ENCODE measurements at regions not wholly inside any gene's neighbourhood (a gene's known extent, or its start where the extent isn't known, plus 50 kb on each side); places are given as distances from the start of the nearest gene placed in this dataset.
"Not testable (repeated sequence)": the region's sequence is repeated elsewhere in the genome, so short reads cannot be mapped to it uniquely, and the experiment has no call there.

DNA sequence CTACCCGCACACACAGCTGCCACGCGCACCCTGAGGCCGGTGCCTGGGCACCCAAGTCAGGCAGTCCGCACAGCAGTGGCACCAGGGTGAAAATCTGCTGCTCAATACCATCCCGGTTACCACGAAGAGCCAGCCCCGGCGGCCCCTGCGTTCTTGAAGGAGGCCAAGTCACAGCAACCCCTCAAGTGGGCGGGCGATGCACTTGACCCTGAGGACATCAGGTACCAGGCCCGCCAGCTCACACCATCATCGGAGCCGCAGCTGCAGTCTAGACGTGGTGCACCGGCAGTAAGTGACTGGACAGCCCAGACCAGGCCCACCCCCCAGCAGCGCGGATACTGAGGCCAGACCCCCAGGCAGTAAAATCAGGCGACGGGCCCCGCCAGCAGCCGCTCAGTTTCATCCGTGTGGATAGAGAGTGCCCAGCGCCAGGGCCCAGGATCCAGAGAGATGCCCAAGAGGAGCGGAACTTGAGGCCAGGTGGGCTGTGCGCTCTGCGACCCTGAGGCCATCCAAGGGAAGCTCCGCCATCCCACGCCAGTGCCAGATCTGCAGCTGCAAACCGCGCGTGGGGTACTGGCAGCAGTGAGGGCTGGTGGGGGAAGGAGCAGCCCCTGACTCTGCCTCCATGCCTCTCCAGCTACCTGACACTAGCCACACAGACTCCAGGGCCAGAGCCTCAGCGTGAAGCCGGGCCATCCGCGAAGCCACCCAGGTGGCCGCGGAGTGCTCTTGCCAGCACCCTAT, 1214.2 kb downstream of the FOXD4L5 start:
- H3K4me3 Mint-ChIP-seq; CTCF ChIA-PET; POLR2A ChIA-PET; H3K27me3 Mint-ChIP-seq (ENCODE audit: low read depth); DNase-seq (ENCODE audit: low spot score); ATAC-seq; H3K4me1 Mint-ChIP-seq; H3K27ac Mint-ChIP-seq: not testable (repeated sequence)
- Mint-ChIP-seq H3K36me3 (peaks cover 21% of the 10 kb centered on the region), H3K9me3 (peaks cover 12% of the 10 kb centered on the region)

DNA sequence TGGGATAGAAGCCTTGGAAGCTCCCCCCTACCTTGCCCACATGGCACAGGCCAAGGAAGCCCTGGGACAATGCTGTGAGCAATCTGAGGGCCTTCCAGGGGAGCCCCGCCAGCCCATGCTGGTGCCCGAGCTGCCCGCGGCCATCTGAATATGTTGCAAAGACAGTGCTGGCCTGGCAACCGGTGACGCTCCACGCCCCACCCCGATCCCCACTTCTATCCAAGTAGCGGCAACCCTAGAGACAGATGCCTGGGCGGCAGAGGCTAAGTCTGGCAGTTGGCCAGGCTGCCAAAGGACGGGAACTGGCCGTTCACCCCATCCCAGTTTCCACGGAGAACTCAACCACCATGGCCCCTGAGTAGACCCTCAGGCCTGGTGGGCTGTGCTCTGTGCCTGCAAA, 1214.9 kb downstream of the FOXD4L5 start:
- CTCF ChIA-PET; POLR2A ChIA-PET; H3K4me3 Mint-ChIP-seq; H3K27ac Mint-ChIP-seq; DNase-seq (ENCODE audit: low spot score); H3K4me1 Mint-ChIP-seq; H3K27me3 Mint-ChIP-seq (ENCODE audit: low read depth); ATAC-seq: not testable (repeated sequence)
- H3K36me3 Mint-ChIP-seq = peaks cover 28% of the 10 kb centered on the region
- peaks cover 20% of the 10 kb centered on the region for H3K9me3 Mint-ChIP-seq

DNA sequence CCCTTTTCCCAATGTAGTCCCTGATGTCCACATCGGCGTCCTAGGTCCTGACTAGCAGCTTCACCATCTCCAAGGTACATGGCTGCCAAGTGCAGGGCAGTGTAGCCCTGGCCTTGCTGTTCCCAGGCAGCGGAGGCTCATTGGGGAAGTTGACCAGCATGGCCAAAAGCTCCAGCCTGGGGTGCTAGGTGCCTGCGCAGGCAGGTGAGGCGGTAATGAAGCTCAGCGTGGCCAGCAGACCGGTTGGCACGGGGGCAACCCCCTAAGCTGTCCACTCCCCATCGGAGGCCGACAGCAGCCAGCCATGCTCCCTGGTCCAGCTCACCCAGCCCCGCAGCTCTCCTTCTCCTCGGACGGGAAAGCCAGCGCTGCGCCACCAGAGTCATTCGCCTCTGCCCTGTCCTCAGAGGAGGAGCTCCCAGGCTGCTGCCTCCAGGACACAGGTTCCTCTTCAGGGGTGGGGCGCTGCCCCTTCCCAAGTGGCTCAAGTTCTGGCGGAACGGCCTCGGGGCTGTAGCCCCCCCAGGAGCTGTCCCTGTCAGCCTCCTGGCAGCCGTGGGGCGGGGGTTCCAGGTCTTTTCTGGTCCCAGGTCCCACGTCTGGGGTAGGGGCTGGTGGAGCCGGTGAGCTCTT, 1218.2 kb downstream of the FOXD4L5 start:
- ATAC-seq (no peak), DNase-seq (ENCODE audit: low spot score) (no peak)
- TF ChIP-seq NR2C2 (CRISPR knock-in tag; IDR thresholded peaks at IDR 0.05) (no peak), STAT6 (CRISPR knock-in tag; conservative IDR thresholded peaks at IDR 0.05; ENCODE audit: low read depth) (no peak), ZNF121 (CRISPR knock-in tag; IDR thresholded peaks at IDR 0.05) (no peak), ZNF512 (CRISPR knock-in tag; IDR thresholded peaks at IDR 0.05; ENCODE audit: borderline replicate concordance) (no peak), ZNF671 (CRISPR knock-in tag; IDR thresholded peaks at IDR 0.05) (no peak), ZNF263 (CRISPR knock-in tag; IDR thresholded peaks at IDR 0.05; ENCODE audit: low read depth) (no peak), ZBTB43 (CRISPR knock-in tag; IDR thresholded peaks at IDR 0.05) (no peak), GTF2I (CRISPR knock-in tag; conservative IDR thresholded peaks at IDR 0.05) (no peak), NR1H2 (CRISPR knock-in tag; IDR thresholded peaks at IDR 0.05) (no peak), ETV6 (CRISPR knock-in tag; IDR thresholded peaks at IDR 0.05) (no peak), OVOL2 (CRISPR knock-in tag; IDR thresholded peaks at IDR 0.05; ENCODE audit: borderline replicate concordance) (no peak), TCF7 (CRISPR knock-in tag; IDR thresholded peaks at IDR 0.05; ENCODE audit: low read depth) (no peak), ATF3 (CRISPR knock-in tag; conservative IDR thresholded peaks at IDR 0.05) (no peak), GABPB1 (CRISPR knock-in tag; IDR thresholded peaks at IDR 0.05) (no peak), ZNF416 (CRISPR knock-in tag; IDR thresholded peaks at IDR 0.05) (no peak), HMGA2 (CRISPR knock-in tag; IDR thresholded peaks at IDR 0.05) (no peak), JUN (CRISPR knock-in tag; IDR thresholded peaks at IDR 0.05) (no peak), TP53 (CRISPR knock-in tag; IDR thresholded peaks at IDR 0.05) (no peak)
- TF ChIP-seq, protein P1, sequence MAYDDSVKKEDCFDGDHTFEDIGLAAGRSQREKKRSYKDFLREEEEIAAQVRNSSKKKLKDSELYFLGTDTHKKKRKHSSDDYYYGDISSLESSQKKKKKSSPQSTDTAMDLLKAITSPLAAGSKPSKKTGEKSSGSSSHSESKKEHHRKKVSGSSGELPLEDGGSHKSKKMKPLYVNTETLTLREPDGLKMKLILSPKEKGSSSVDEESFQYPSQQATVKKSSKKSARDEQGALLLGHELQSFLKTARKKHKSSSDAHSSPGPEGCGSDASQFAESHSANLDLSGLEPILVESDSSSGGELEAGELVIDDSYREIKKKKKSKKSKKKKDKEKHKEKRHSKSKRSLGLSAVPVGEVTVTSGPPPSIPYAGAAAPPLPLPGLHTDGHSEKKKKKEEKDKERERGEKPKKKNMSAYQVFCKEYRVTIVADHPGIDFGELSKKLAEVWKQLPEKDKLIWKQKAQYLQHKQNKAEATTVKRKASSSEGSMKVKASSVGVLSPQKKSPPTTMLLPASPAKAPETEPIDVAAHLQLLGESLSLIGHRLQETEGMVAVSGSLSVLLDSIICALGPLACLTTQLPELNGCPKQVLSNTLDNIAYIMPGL (CRISPR knock-in tag; IDR thresholded peaks at IDR 0.05) = no peak
- TF ChIP-seq, protein P2, sequence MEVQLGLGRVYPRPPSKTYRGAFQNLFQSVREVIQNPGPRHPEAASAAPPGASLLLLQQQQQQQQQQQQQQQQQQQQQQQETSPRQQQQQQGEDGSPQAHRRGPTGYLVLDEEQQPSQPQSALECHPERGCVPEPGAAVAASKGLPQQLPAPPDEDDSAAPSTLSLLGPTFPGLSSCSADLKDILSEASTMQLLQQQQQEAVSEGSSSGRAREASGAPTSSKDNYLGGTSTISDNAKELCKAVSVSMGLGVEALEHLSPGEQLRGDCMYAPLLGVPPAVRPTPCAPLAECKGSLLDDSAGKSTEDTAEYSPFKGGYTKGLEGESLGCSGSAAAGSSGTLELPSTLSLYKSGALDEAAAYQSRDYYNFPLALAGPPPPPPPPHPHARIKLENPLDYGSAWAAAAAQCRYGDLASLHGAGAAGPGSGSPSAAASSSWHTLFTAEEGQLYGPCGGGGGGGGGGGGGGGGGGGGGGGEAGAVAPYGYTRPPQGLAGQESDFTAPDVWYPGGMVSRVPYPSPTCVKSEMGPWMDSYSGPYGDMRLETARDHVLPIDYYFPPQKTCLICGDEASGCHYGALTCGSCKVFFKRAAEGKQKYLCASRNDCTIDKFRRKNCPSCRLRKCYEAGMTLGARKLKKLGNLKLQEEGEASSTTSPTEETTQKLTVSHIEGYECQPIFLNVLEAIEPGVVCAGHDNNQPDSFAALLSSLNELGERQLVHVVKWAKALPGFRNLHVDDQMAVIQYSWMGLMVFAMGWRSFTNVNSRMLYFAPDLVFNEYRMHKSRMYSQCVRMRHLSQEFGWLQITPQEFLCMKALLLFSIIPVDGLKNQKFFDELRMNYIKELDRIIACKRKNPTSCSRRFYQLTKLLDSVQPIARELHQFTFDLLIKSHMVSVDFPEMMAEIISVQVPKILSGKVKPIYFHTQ (CRISPR knock-in tag; IDR thresholded peaks at IDR 0.05) = no peak
- POLR2A ChIA-PET = no interaction called here
- Mint-ChIP-seq H3K9me3 (peaks cover 30% of the 10 kb centered on the region), H3K4me1 (no peaks in the 10 kb centered on the region), H3K4me3 (no peak overlapping the region), H3K27ac (no peak overlapping the region), H3K27me3 (ENCODE audit: low read depth) (no peaks in the 10 kb centered on the region; the same call in none of the 2 replicates), H3K36me3 (peaks cover 39% of the 10 kb centered on the region)
- CTCF ChIA-PET = no interaction called here

Data from WTC11 (cell line).